Astrocyte (in vitro differentiated cells and primary cell): ENCODE measurements at regions not wholly inside any gene's neighbourhood (a gene's known extent, or its start where the extent isn't known, plus 50 kb on each side); places are given as distances from the start of the nearest gene placed in this dataset.

Source experiments
- DNase-seq: peaks from one replicate; pipeline ENCODE4 v3.0.0-alpha.2; 2010; ENCODE audit warnings: low read depth
- FAIRE-seq: peaks from 2 replicates; lab custom pipeline; 2011; peaks lifted over from hg19 to GRCh38; lab: Jason Lieb, UNC
- H2AFZ ChIP-seq: 2 replicates; pipeline ENCODE4 v1.6.0; 2012; ENCODE audit warnings: low read depth, low read length, inconsistent platforms
- H3K27ac ChIP-seq: 2 replicates; pipeline ENCODE4 v1.5.1; 2011; ENCODE audit warnings: low read depth, low read length, inconsistent platforms
- H3K27me3 ChIP-seq: 2 replicates; pipeline ENCODE4 v1.6.0; 2011; ENCODE audit warnings: low read length, inconsistent platforms; ENCODE audit not compliant: insufficient read depth
- H3K36me3 ChIP-seq: 2 replicates; pipeline ENCODE4 v1.5.1; 2011; ENCODE audit warnings: low read length, inconsistent platforms; ENCODE audit not compliant: insufficient read depth
- H3K4me1 ChIP-seq: 2 replicates; pipeline ENCODE4 v1.5.1; 2011; ENCODE audit warnings: low read length, inconsistent platforms; ENCODE audit not compliant: insufficient read depth
- H3K4me2 ChIP-seq: 2 replicates; pipeline ENCODE4 v1.6.0; 2012; ENCODE audit warnings: low read length, inconsistent platforms
- H3K4me3 ChIP-seq: 2 replicates; pipeline ENCODE4 v1.5.1; 2011; ENCODE audit warnings: low read depth, mild to moderate bottlenecking, low read length, inconsistent platforms; ENCODE audit not compliant: insufficient read depth
- H3K79me2 ChIP-seq: 2 replicates; pipeline ENCODE4 v1.6.0; 2012; ENCODE audit warnings: mild to moderate bottlenecking, low read length, inconsistent platforms; ENCODE audit not compliant: insufficient read depth
- H3K9ac ChIP-seq: 2 replicates; pipeline ENCODE4 v1.6.0; 2012; ENCODE audit warnings: mild to moderate bottlenecking, low read length, inconsistent platforms
- H3K9me3 ChIP-seq: 2 replicates; pipeline ENCODE4 v1.5.1; 2012; ENCODE audit warnings: low read depth, mild to moderate bottlenecking, low read length, inconsistent platforms; ENCODE audit not compliant: insufficient read depth
- H4K20me1 ChIP-seq: 2 replicates; pipeline ENCODE4 v1.6.0; 2012; ENCODE audit warnings: low read length, inconsistent platforms; ENCODE audit not compliant: insufficient read depth
- H3K27ac Mint-ChIP-seq: one replicate; pipeline ENCODE4 v1.8.0; 2021; ENCODE audit warnings: mild to moderate bottlenecking, mixed read lengths; ENCODE audit not compliant: unreplicated experiment
- H3K27me3 Mint-ChIP-seq: one replicate; pipeline ENCODE4 v1.8.0; 2021; ENCODE audit warnings: low read depth, mixed read lengths; ENCODE audit not compliant: unreplicated experiment
- H3K36me3 Mint-ChIP-seq: one replicate; pipeline ENCODE4 v1.8.0; 2021; ENCODE audit warnings: low read depth, mixed read lengths; ENCODE audit not compliant: unreplicated experiment
- H3K4me1 Mint-ChIP-seq: one replicate; pipeline ENCODE4 v1.8.0; 2021; ENCODE audit warnings: low read depth, mixed read lengths; ENCODE audit not compliant: unreplicated experiment
- H3K4me3 Mint-ChIP-seq: one replicate; pipeline ENCODE4 v1.8.0; 2021; ENCODE audit warnings: mild to moderate bottlenecking, moderate library complexity, mixed read lengths; ENCODE audit not compliant: unreplicated experiment
- H3K9me3 Mint-ChIP-seq: one replicate; pipeline ENCODE4 v1.8.0; 2021; ENCODE audit warnings: mild to moderate bottlenecking, mixed read lengths; ENCODE audit not compliant: unreplicated experiment
- CTCF ChIP-seq: IDR thresholded peaks from 2 replicates; pipeline ENCODE4 v1.5.1; 2011; ENCODE audit warnings: low read depth, mild to moderate bottlenecking, inconsistent platforms, low read length, moderate library complexity; ENCODE audit not compliant: insufficient read depth
- EZH2 ChIP-seq: IDR thresholded peaks from 2 replicates; pipeline ENCODE4 v1.6.1; 2012; ENCODE audit warnings: mild to moderate bottlenecking, low read length, inconsistent platforms; ENCODE audit not compliant: insufficient read depth

DNA sequence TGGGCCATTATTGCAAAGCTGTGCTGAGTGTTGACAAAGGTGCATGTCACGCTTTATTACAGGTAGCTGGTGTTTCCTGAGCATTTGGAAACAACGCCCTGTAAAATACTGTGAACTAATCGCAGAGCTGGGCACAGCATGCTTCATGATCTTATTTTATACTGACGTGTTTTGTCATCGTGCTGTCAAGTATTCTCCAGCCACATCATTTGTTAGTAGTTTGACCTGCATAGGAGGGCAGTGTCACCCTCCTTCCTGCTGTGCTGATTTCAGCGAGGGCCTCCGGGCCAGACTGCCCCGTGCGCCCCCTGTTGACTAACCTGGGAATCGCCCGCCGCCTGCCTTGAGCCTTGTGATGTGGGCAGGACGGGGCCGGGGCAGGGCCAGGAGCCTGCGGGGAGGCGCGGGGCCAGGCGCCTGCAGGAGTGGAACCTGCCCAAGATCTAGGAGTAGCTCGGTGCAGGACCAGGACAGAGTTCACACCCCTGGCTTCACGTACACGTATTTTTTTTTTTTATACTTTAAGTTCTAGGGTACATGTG lies 820.7 kb downstream of the KCNJ18 start:
- Histone ChIP-seq H3K4me2 (no peak overlapping the region), H2AFZ (no peak overlapping the region), H3K4me1 (no peaks in the 10 kb centered on the region), H3K4me3 (no peak overlapping the region), H3K79me2 (no peaks in the 10 kb centered on the region), H3K36me3 (no peaks in the 10 kb centered on the region), H3K9ac (no peak overlapping the region), H3K27me3 (no peaks in the 10 kb centered on the region), H4K20me1 (no peaks in the 10 kb centered on the region), H3K27ac (no peak overlapping the region), H3K9me3 (peaks cover 5% of the 10 kb centered on the region)
- Mint-ChIP-seq H3K4me3 (no peak overlapping the region), H3K4me1 (no peaks in the 10 kb centered on the region), H3K36me3 (no peaks in the 10 kb centered on the region), H3K27me3 (no peaks in the 10 kb centered on the region), H3K9me3 (peaks cover 10% of the 10 kb centered on the region), H3K27ac (no peak overlapping the region)
- no peak for FAIRE-seq
- no peak for DNase-seq
- TF ChIP-seq CTCF = no peak
- TF ChIP-seq EZH2 = no peak

DNA sequence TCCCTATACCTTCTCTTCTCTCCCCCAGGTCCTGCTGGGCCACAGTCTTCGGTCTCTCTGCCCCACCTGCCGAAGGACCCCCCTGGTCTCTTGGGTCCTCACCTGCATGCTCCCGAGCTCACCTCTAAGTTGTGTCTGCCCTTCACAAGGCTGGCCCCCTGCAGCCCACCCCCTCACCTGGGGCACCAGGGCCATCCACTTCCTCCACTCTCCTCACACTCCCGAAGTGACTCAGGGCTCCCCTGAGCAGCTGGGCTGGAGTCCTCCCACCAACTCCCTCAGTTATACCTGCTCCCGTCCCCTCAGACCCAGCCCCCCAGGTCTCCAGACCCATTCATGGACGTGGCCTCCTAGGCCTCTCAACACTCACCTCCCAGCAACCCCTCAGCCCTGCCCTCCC lies 822.0 kb downstream of the KCNJ18 start:
- Histone ChIP-seq H3K27ac (no peak overlapping the region), H4K20me1 (no peaks in the 10 kb centered on the region), H3K79me2 (no peaks in the 10 kb centered on the region), H3K4me1 (no peaks in the 10 kb centered on the region), H3K4me2 (no peak overlapping the region), H3K36me3 (no peaks in the 10 kb centered on the region), H3K9ac (no peak overlapping the region), H3K9me3 (peaks cover 5% of the 10 kb centered on the region), H3K27me3 (no peaks in the 10 kb centered on the region), H2AFZ (no peak overlapping the region), H3K4me3 (no peak overlapping the region)
- no peaks in the 10 kb centered on the region for H3K27me3 Mint-ChIP-seq
- FAIRE-seq = no peak
- no peak overlapping the region for H3K27ac Mint-ChIP-seq
- DNase-seq = no peak
- no peaks in the 10 kb centered on the region for H3K4me1 Mint-ChIP-seq
- no peaks in the 10 kb centered on the region for H3K36me3 Mint-ChIP-seq
- TF ChIP-seq CTCF = no peak
- no peak for TF ChIP-seq EZH2
- peaks cover 10% of the 10 kb centered on the region for H3K9me3 Mint-ChIP-seq
- H3K4me3 Mint-ChIP-seq = no peak overlapping the region

DNA sequence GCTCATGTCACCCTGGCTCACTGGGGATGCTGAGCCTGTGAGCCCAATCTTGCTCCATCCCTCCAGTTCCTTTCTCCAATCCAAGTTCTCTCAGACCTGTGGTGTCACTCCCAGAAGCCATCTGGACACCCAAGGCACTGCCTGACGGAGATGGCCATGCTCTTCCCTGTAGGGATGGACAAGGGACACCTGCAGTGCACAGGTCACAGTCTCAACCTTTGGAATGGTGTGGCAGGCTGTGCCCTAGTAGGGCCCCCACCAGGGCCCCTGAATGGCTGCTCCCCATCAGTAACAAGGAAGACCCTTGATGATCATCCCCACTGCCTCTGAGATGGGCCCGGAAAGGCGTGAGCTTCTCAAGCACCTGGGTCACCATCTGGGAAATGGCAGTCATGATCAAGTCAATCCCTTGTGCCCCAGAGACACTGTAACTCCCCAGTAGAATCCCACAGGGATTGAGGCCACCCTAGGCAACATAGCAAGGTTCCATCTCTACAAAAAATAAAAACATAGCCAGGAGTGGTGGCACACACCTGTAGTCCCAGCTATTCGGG lies 822.5 kb downstream of the KCNJ18 start:
- no peaks in the 10 kb centered on the region for H4K20me1 ChIP-seq
- H3K4me1 ChIP-seq = no peaks in the 10 kb centered on the region
- Mint-ChIP-seq H3K4me1 (no peaks in the 10 kb centered on the region), H3K9me3 (peaks cover 10% of the 10 kb centered on the region), H3K4me3 (no peak overlapping the region), H3K36me3 (no peaks in the 10 kb centered on the region), H3K27me3 (no peaks in the 10 kb centered on the region), H3K27ac (no peak overlapping the region)
- H3K4me2 ChIP-seq = no peak overlapping the region
- H2AFZ ChIP-seq = no peak overlapping the region
- H3K36me3 ChIP-seq = no peaks in the 10 kb centered on the region
- no peaks in the 10 kb centered on the region for H3K27me3 ChIP-seq
- DNase-seq (no peak), FAIRE-seq (no peak)
- TF ChIP-seq EZH2 (no peak), CTCF (no peak)
- H3K79me2 ChIP-seq = no peaks in the 10 kb centered on the region
- H3K27ac ChIP-seq = no peak overlapping the region
- no peak overlapping the region for H3K4me3 ChIP-seq
- no peak overlapping the region for H3K9ac ChIP-seq
- H3K9me3 ChIP-seq = peaks cover 5% of the 10 kb centered on the region
